Tibial nerve (tissue), 4 donors: ENCODE measurements at regions not wholly inside any gene's neighbourhood (a gene's known extent, or its start where the extent isn't known, plus 50 kb on each side); places are given as distances from the start of the nearest gene placed in this dataset.

ENCODE experiments used
- DNase-seq, 2 donors: peaks; one replicate each; pipeline ENCODE4 v3.0.0-alpha.2; 2019; ENCODE audit warnings: low spot score in 2 of 2
- H3K27ac ChIP-seq, 4 donors: fragments of 200-600 bp; sonication (generic) in 3 of 4; one replicate each; pipeline ENCODE4 v1.5.1; 2017 to 2019; ENCODE audit warnings: mild to moderate bottlenecking in 1 of 4
- H3K27me3 ChIP-seq, 2 donors: fragments of 200-600 bp; sonication (generic) in 1 of 2; one replicate each; pipeline versions ENCODE4 v1.5.1 to v1.6.0; 2017 to 2019
- H3K36me3 ChIP-seq, 3 donors: fragments of 200-600 bp; sonication (generic); one replicate each; pipeline ENCODE4 v1.5.1; 2018 to 2019
- H3K4me1 ChIP-seq, 4 donors: fragments of 200-600 bp; sonication (generic) in 3 of 4; one replicate each; pipeline ENCODE4 v1.5.1; 2017 to 2019
- H3K4me3 ChIP-seq, 4 donors: fragments of 200-600 bp; sonication (generic) in 3 of 4; one replicate each; pipeline ENCODE4 v1.5.1; 2017 to 2019; ENCODE audit warnings: mild to moderate bottlenecking in 1 of 4, moderate library complexity in 1 of 4
- H3K9me3 ChIP-seq, 4 donors: fragments of 200-600 bp; sonication (generic) in 3 of 4; one replicate each; pipeline ENCODE4 v1.5.1; 2017 to 2019
- EP300 ChIP-seq, 2 donors: sonication (generic); formaldehyde crosslinking; IDR thresholded peaks; one replicate each; pipeline ENCODE4 v1.6.1; 2017; ENCODE audit warnings: antibody characterized with exemption in 2 of 2, mild to moderate bottlenecking in 1 of 2
- POLR2A ChIP-seq, 2 donors: fragments of 450-650 bp; IDR thresholded peaks; one replicate each; pipeline ENCODE4 v1.6.1; 2017; ENCODE audit warnings: antibody characterized with exemption in 2 of 2, mild to moderate bottlenecking in 2 of 2, moderate library complexity in 2 of 2
- WGBS, 2 donors: methylation state at CpG; one replicate each; pipeline ENCODE4 v1.1.5; 2018; 5-methylcytosine and 5-hydroxymethylcytosine counted together
- TF ChIP-seq, protein P1 (sequence below), 5 experiments: fragments of 200-600 bp in 3 of 5; fragments of 450-650 bp in 2 of 5; sonication (generic) in 3 of 5; IDR thresholded peaks; one replicate each; pipeline ENCODE4 v1.5.1; 2016 to 2019; ENCODE audit warnings: antibody characterized with exemption in 5 of 5, mild to moderate bottlenecking in 3 of 5, moderate library complexity in 2 of 5

GRCh38 chr12:89889062-89889461, 180.4 kb upstream of the ATP2B1 start:
- no peaks in the 10 kb centered on the region for H3K27me3 ChIP-seq
- TF ChIP-seq, protein P1, sequence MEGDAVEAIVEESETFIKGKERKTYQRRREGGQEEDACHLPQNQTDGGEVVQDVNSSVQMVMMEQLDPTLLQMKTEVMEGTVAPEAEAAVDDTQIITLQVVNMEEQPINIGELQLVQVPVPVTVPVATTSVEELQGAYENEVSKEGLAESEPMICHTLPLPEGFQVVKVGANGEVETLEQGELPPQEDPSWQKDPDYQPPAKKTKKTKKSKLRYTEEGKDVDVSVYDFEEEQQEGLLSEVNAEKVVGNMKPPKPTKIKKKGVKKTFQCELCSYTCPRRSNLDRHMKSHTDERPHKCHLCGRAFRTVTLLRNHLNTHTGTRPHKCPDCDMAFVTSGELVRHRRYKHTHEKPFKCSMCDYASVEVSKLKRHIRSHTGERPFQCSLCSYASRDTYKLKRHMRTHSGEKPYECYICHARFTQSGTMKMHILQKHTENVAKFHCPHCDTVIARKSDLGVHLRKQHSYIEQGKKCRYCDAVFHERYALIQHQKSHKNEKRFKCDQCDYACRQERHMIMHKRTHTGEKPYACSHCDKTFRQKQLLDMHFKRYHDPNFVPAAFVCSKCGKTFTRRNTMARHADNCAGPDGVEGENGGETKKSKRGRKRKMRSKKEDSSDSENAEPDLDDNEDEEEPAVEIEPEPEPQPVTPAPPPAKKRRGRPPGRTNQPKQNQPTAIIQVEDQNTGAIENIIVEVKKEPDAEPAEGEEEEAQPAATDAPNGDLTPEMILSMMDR (IDR thresholded peaks at IDR 0.05) = no peak
- no peak for TF ChIP-seq EP300 (IDR thresholded peaks at IDR 0.05)
- no peak for TF ChIP-seq POLR2A (IDR thresholded peaks at IDR 0.05)
- DNase-seq = no peak
- H3K4me1 ChIP-seq = peaks cover 0 to 5% (median 0%) of the 10 kb centered on the region in 4 donors
- no peak overlapping the region for H3K4me3 ChIP-seq
- 88 to 97% methylated on average over 4 of the region's 4 CpGs for WGBS, 2 donors
- no peaks in the 10 kb centered on the region for H3K36me3 ChIP-seq
- H3K9me3 ChIP-seq = no peaks in the 10 kb centered on the region
- H3K27ac ChIP-seq = no peak overlapping the region

DNA sequence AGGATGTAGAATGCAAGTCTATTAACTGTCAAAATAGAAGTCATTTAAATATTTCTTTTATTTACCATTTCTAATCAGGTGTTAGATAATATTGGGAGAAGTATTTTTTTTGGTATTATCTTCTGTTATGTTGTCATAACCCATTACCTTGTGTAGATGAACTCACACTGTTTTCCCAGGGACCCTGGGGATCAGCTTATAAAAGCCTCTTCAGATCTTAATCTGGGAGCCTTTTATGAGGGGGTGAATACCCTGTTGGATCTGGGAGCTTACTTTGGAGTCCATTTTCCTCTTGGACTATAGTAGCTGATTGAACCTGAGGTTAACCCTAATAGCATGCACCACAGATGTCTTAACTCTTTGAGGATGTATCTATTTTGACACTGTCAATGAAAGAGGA, 176.3 kb upstream of the ATP2B1 start:
- no peak for DNase-seq
- H3K4me1 ChIP-seq = peaks cover 0 to 6% (median 2%) of the 10 kb centered on the region in 4 donors
- no peak for TF ChIP-seq POLR2A (IDR thresholded peaks at IDR 0.05)
- TF ChIP-seq, protein P1 (IDR thresholded peaks at IDR 0.05) = no peak

DNA sequence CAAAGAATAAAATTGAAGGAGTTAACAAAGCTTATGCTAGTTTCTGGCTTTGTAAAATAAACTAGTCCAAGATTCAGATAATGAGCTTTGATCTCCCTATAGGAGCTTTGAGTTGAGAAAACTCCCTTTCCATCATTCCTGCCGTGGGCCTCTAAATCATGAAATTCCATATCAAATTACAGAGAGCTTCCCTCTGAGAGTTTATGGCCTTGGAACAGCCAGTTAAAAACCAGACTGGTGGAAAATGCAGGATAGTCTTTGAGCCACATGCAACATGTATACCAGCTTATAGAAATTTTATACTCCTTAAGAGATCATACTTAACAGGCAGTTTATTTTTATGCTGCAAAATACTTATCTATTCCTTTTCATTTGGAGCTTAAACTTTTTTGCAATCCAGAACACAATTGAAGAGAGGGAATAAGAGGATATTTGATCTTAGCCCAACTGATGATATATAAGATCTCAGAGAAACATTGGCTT, 175.8 kb upstream of the ATP2B1 start:
- DNase-seq = no peak
- Histone ChIP-seq H3K27me3 (no peaks in the 10 kb centered on the region), H3K27ac (no peak overlapping the region), H3K4me3 (no peak overlapping the region), H3K4me1 (peaks cover 0 to 11% (median 3%) of the 10 kb centered on the region in 4 donors), H3K36me3 (no peaks in the 10 kb centered on the region), H3K9me3 (no peaks in the 10 kb centered on the region)
- WGBS, 2 donors = 33 to 34% methylated on average over 1 of the region's 1 CpG
- TF ChIP-seq EP300 (IDR thresholded peaks at IDR 0.05) (no peak), POLR2A (IDR thresholded peaks at IDR 0.05) (no peak)
- TF ChIP-seq, protein P1 (IDR thresholded peaks at IDR 0.05) = no peak

More for the DNA sequence above, 176.3 kb upstream of the ATP2B1 start:
- Histone ChIP-seq H3K36me3 (no peaks in the 10 kb centered on the region), H3K9me3 (no peaks in the 10 kb centered on the region), H3K27ac (no peak overlapping the region), H3K4me3 (no peak overlapping the region), H3K27me3 (no peaks in the 10 kb centered on the region)

GRCh38 chr12:89883630-89884389, 175.2 kb upstream of the ATP2B1 start:
- Histone ChIP-seq H3K27me3 (no peaks in the 10 kb centered on the region), H3K9me3 (no peaks in the 10 kb centered on the region), H3K36me3 (no peaks in the 10 kb centered on the region), H3K27ac (no peak overlapping the region), H3K4me1 (peaks cover 0 to 13% (median 5%) of the 10 kb centered on the region in 4 donors), H3K4me3 (no peak overlapping the region)
- TF ChIP-seq EP300 (IDR thresholded peaks at IDR 0.05) = no peak
- TF ChIP-seq POLR2A (IDR thresholded peaks at IDR 0.05) = no peak
- TF ChIP-seq, protein P1 (IDR thresholded peaks at IDR 0.05) = no peak
- no peak for DNase-seq
- 49 to 86% methylated on average over 4 of the region's 4 CpGs for WGBS, 2 donors

DNA sequence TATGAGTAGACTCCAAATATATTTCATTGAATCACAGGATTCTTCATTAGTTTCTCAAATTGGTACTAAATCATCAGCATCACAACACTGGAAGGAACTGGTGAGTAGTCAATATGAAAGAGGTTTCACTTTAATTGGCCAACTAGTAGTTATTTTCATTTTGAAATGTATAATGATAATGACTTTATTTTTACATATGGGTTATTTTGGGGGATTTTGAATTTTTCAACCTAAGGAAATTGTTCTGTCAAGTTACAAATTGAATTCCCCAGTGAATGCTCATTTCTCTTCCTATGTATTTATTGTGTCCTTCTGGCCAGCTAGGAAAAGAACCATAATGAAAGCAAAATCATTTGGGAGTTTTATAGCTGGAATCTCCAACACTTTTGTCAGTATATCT, 174.2 kb upstream of the ATP2B1 start:
- Histone ChIP-seq H3K4me1 (peaks cover 0 to 13% (median 5%) of the 10 kb centered on the region in 4 donors), H3K27ac (no peak overlapping the region), H3K4me3 (no peak overlapping the region), H3K36me3 (no peaks in the 10 kb centered on the region), H3K9me3 (no peaks in the 10 kb centered on the region), H3K27me3 (no peaks in the 10 kb centered on the region)
- DNase-seq = no peak
- TF ChIP-seq POLR2A (IDR thresholded peaks at IDR 0.05) (no peak), EP300 (IDR thresholded peaks at IDR 0.05) (no peak)
- TF ChIP-seq, protein P1 (IDR thresholded peaks at IDR 0.05) = no peak
